ENCODE measurements at regions not wholly inside any gene's neighbourhood (a gene's known extent, or its start where the extent isn't known, plus 50 kb on each side); places are given as distances from the start of the nearest gene placed in this dataset.

DNA sequence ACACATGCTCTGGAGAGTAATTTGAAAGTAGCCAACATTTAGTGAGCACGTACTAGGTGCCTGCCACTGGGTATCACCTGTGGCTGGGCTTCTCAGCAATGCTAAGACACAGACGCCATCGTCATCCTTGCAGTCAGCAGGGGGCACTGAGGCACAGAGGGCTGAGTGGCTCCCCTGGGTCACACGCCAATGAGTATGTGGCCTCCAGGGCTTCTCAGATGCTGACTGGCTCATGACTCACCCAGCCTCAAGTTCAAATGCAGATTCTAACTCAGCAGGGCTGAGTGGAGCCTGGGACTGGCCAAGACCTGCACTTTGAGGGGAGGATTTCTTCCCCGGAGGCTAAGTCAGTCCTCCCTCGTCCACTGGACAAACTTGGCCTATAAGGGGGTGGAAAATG, 115.1 kb upstream of the CACNA1A start:
- H3K4me3 ChIP-seq = no peak overlapping the region
- DNase-seq (no peak), ATAC-seq (peak in 1 of 4 donors; percentile 38), FAIRE-seq (no peak)
- H3K36me3 ChIP-seq = no peaks in the 10 kb centered on the region
- TF ChIP-seq, protein P1, sequence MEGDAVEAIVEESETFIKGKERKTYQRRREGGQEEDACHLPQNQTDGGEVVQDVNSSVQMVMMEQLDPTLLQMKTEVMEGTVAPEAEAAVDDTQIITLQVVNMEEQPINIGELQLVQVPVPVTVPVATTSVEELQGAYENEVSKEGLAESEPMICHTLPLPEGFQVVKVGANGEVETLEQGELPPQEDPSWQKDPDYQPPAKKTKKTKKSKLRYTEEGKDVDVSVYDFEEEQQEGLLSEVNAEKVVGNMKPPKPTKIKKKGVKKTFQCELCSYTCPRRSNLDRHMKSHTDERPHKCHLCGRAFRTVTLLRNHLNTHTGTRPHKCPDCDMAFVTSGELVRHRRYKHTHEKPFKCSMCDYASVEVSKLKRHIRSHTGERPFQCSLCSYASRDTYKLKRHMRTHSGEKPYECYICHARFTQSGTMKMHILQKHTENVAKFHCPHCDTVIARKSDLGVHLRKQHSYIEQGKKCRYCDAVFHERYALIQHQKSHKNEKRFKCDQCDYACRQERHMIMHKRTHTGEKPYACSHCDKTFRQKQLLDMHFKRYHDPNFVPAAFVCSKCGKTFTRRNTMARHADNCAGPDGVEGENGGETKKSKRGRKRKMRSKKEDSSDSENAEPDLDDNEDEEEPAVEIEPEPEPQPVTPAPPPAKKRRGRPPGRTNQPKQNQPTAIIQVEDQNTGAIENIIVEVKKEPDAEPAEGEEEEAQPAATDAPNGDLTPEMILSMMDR (IDR thresholded peaks at IDR 0.05) = no peak
- WGBS, 2 donors = 70 to 82% methylated on average over 6 of the region's 6 CpGs
- no peaks in the 10 kb centered on the region for H3K27me3 ChIP-seq
- intact Hi-C loops (cut with DNase I) = no loop called here
- no peak overlapping the region for H3K27ac ChIP-seq
- no peaks in the 10 kb centered on the region for H3K4me1 ChIP-seq
- no peaks in the 10 kb centered on the region for H3K9me3 ChIP-seq

DNA sequence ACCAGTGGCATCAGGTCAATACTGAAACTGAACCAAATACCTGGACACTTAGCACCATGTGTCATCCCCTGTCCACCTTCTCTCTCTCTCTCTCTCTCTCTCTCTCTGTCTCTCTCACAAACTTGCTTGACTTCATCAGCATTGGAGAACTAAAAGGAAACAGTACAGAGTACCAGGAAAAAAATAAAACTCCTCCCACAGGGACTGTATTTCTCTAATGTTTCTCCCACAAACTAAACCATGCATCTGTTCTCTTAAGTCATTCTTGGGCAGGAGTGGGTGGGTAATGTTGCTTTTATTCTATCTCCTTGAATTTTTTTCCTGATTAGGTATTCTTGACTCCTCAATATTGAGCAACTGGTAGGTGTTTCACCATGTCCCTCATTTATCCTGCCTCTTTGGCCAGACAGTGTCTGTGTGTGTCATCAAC, 112.9 kb upstream of the CACNA1A start:
- H3K4me1 ChIP-seq = no peaks in the 10 kb centered on the region
- DNase-seq (no peak), ATAC-seq (no peak), FAIRE-seq (no peak)
- no peak overlapping the region for H3K27ac ChIP-seq
- H3K9me3 ChIP-seq = no peaks in the 10 kb centered on the region
- no peaks in the 10 kb centered on the region for H3K36me3 ChIP-seq
- intact Hi-C loops (cut with DNase I) = loop anchor here in 1 of 3 donors (10.0 kb wide), 1 partner anchor 106 kb away; no protein-coding TSS in a partner anchor
- no peaks in the 10 kb centered on the region for H3K27me3 ChIP-seq
- no peak overlapping the region for H3K4me3 ChIP-seq
- TF ChIP-seq, protein P1 (IDR thresholded peaks at IDR 0.05) = no peak

DNA sequence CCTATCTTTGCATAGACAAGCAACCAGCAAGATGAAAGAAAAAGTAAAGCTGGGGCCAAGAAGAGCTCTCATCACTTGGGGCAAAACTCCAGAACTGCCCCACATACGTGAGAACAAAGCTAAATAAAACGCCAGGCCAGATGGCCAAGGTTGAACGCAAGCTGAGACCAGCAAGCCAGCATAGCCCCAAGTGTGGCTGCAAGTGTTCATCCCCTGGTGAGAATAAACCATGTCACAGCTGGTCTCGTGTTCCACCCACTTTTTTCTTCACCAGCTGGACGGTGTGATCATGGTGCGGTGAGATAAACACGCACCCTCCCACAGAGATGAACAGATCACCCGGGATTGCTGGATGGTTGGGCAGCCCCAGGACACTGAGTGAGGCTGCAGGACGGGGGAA, 109.6 kb upstream of the CACNA1A start:
- FAIRE-seq (no peak), DNase-seq (peak in 1 of 6 donors; percentile 21), ATAC-seq (no peak)
- no peaks in the 10 kb centered on the region for H3K9me3 ChIP-seq
- no peaks in the 10 kb centered on the region for H3K4me1 ChIP-seq
- H3K4me3 ChIP-seq = no peak overlapping the region
- intact Hi-C loops (cut with DNase I) = loop anchor here in 1 of 3 donors (10.0 kb wide), 1 partner anchor 109 kb away; no protein-coding TSS in a partner anchor
- no peak overlapping the region for H3K27ac ChIP-seq
- TF ChIP-seq, protein P1 (IDR thresholded peaks at IDR 0.05) = no peak
- WGBS, 2 donors = 52 to 53% methylated on average over 9 of the region's 9 CpGs
- no peaks in the 10 kb centered on the region for H3K36me3 ChIP-seq
- no peaks in the 10 kb centered on the region for H3K27me3 ChIP-seq

DNA sequence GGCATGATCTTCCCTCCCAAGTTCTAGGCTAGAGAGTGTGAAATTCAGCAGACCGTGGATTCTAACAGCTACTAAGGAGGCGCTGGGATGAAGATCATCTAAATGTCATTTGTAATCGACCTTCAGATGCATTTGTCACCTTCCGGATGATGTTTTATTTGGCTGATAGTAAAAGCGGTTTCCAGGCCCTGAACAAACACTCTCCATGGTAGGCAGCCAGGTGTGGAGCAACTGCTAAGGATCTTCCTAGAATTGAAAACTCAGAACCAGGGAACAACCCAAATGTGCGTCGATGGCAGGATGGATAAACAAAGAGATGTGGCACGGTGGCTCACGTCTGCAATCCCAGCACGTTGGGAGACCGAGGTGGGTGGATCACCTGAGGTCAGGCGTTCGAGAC, 107.2 kb upstream of the CACNA1A start:
- FAIRE-seq = no peak
- WGBS, 2 donors = 32 to 37% methylated on average over 13 of the region's 13 CpGs
- no peak overlapping the region for H3K27ac ChIP-seq
- DNase-seq = peak in 1 of 6 donors; percentile 7
- no peaks in the 10 kb centered on the region for H3K4me1 ChIP-seq
- no peaks in the 10 kb centered on the region for H3K36me3 ChIP-seq
- peak in 2 of 4 donors; percentile 62 to 72 for ATAC-seq
- no peak overlapping the region for H3K4me3 ChIP-seq
- H3K27me3 ChIP-seq = no peaks in the 10 kb centered on the region
- no peaks in the 10 kb centered on the region for H3K9me3 ChIP-seq
- intact Hi-C loops (cut with DNase I) = loop anchor here in 1 of 3 donors (10.0 kb wide), 1 partner anchor 111 kb away; no protein-coding TSS in a partner anchor
- TF ChIP-seq, protein P1 (IDR thresholded peaks at IDR 0.05) = no peak

DNA sequence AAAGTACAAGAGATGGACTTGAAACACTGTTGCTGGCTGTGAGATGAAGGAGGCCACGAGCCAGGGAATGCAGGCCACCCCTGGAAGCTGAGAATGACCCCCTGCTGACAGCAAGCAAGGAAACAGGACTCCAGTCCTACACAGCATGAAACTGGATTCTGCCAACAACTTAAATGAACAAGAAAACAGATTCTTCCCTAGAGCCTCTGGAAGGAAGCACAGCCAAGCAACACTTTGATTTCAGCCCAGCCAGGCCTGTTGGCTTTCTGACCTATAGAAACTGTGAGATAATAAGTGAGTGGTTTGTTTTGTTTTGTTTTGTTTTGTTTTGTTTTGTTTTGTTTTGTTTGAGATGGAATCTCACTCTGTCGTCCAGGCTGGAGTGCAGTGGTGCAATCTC, 105.3 kb upstream of the CACNA1A start:
- Histone ChIP-seq H3K27me3 (no peaks in the 10 kb centered on the region), H3K4me1 (no peaks in the 10 kb centered on the region), H3K4me3 (no peak overlapping the region), H3K36me3 (no peaks in the 10 kb centered on the region), H3K27ac (no peak overlapping the region), H3K9me3 (no peaks in the 10 kb centered on the region)
- intact Hi-C loops (cut with DNase I) = loop anchor here in 1 of 3 donors (10.0 kb wide), 1 partner anchor 113 kb away; no protein-coding TSS in a partner anchor
- ATAC-seq = no peak
- 61 to 79% methylated on average over 2 of the region's 2 CpGs for WGBS, 2 donors
- no peak for FAIRE-seq
- DNase-seq = no peak
- TF ChIP-seq, protein P1 (IDR thresholded peaks at IDR 0.05) = no peak
